GM18868 (cell line): ENCODE measurements at regions not wholly inside any gene's neighbourhood (a gene's known extent, or its start where the extent isn't known, plus 50 kb on each side); places are given as distances from the start of the nearest gene placed in this dataset.

Experiments used
- ATAC-seq: cut with Tn5 transposase; IDR thresholded peaks from one replicate; pipeline ENCODE4 v1.9.1; 2021; ENCODE audit warnings: mild to moderate bottlenecking, moderate library complexity; ENCODE audit not compliant: unreplicated experiment

GRCh38 chr1:177354247-177354646 lies 183.5 kb downstream of the BRINP2 start:
- ATAC-seq = no peak

- no peak for ATAC-seq
Observed at GRCh38 chr1:177351361-177352108, 180.8 kb downstream of the BRINP2 start.

- no peak for ATAC-seq
Observed at GRCh38 chr1:177346790-177347359, 176.1 kb downstream of the BRINP2 start.

- ATAC-seq = no peak
Observed at GRCh38 chr1:177343445-177343844, 172.7 kb downstream of the BRINP2 start.

GRCh38 chr1:177341773-177342172 lies 171.0 kb downstream of the BRINP2 start:
- no peak for ATAC-seq

GRCh38 chr1:177340601-177341067 lies 169.9 kb downstream of the BRINP2 start:
- ATAC-seq = no peak

GRCh38 chr1:177338376-177338775 lies 167.6 kb downstream of the BRINP2 start:
- no peak for ATAC-seq

GRCh38 chr1:177334903-177335302 lies 164.1 kb downstream of the BRINP2 start:
- ATAC-seq = no peak

GRCh38 chr1:177333936-177334595 lies 163.3 kb downstream of the BRINP2 start:
- ATAC-seq = no peak
